ENCODE measurements at regions not wholly inside any gene's neighbourhood (a gene's known extent, or its start where the extent isn't known, plus 50 kb on each side); places are given as distances from the start of the nearest gene placed in this dataset.

- ATAC-seq (ENCODE audit: insufficient number of reproducible peaks, low FRiP score, low read depth): no peak
- Histone ChIP-seq H3K27ac (no peak overlapping the region), H3K4me3 (no peak overlapping the region), H3K9me3 (no peaks in the 10 kb centered on the region), H3K27me3 (replicated peaks; ENCODE audit: insufficient read depth) (no peaks in the 10 kb centered on the region), H3K36me3 (no peaks in the 10 kb centered on the region), H3K4me1 (ENCODE audit: control insufficient read depth in 1 of 2, low read depth in 2 of 2) (no peaks in the 10 kb centered on the region)
- no peak for DNase-seq (ENCODE audit: low spot score)
- no peak for TF ChIP-seq CTCF (IDR thresholded peaks at IDR 0.05)
These were observed 1292.7 kb downstream of the TBC1D22A start for GRCh38 chr22:48055185-48055584.

- no peak for DNase-seq (ENCODE audit: low spot score)
These were observed 1292.1 kb downstream of the TBC1D22A start for GRCh38 chr22:48054596-48054995.

GRCh38 chr22:48053973-48054372, 1291.5 kb downstream of the TBC1D22A start:
- Histone ChIP-seq H3K9me3 (no peaks in the 10 kb centered on the region), H3K4me1 (ENCODE audit: control insufficient read depth in 1 of 2, low read depth in 2 of 2) (no peaks in the 10 kb centered on the region), H3K4me3 (no peak overlapping the region), H3K27ac (no peak overlapping the region), H3K36me3 (no peaks in the 10 kb centered on the region), H3K27me3 (replicated peaks; ENCODE audit: insufficient read depth) (no peaks in the 10 kb centered on the region)
- no peak for TF ChIP-seq CTCF (IDR thresholded peaks at IDR 0.05)
- no peak for ATAC-seq (ENCODE audit: insufficient number of reproducible peaks, low FRiP score, low read depth)
- DNase-seq (ENCODE audit: low spot score): no peak

More at GRCh38 chr22:48054596-48054995, 1292.1 kb downstream of the TBC1D22A start:
- Histone ChIP-seq H3K9me3 (no peaks in the 10 kb centered on the region), H3K27me3 (replicated peaks; ENCODE audit: insufficient read depth) (no peaks in the 10 kb centered on the region), H3K4me3 (no peak overlapping the region), H3K36me3 (no peaks in the 10 kb centered on the region), H3K4me1 (ENCODE audit: control insufficient read depth in 1 of 2, low read depth in 2 of 2) (no peaks in the 10 kb centered on the region), H3K27ac (no peak overlapping the region)
- no peak for ATAC-seq (ENCODE audit: insufficient number of reproducible peaks, low FRiP score, low read depth)
- TF ChIP-seq CTCF (IDR thresholded peaks at IDR 0.05): no peak

GRCh38 chr22:48053486-48053885, 1291.0 kb downstream of the TBC1D22A start:
- no peak for DNase-seq (ENCODE audit: low spot score)
- Histone ChIP-seq H3K4me3 (no peak overlapping the region), H3K4me1 (ENCODE audit: control insufficient read depth in 1 of 2, low read depth in 2 of 2) (no peaks in the 10 kb centered on the region), H3K36me3 (no peaks in the 10 kb centered on the region), H3K27me3 (replicated peaks; ENCODE audit: insufficient read depth) (no peaks in the 10 kb centered on the region), H3K27ac (no peak overlapping the region), H3K9me3 (no peaks in the 10 kb centered on the region)
- ATAC-seq (ENCODE audit: insufficient number of reproducible peaks, low FRiP score, low read depth): no peak
- no peak for TF ChIP-seq CTCF (IDR thresholded peaks at IDR 0.05)

GRCh38 chr22:48052621-48052890, 1290.1 kb downstream of the TBC1D22A start:
- TF ChIP-seq CTCF (IDR thresholded peaks at IDR 0.05): no peak
- no peak for DNase-seq (ENCODE audit: low spot score)
- ATAC-seq (ENCODE audit: insufficient number of reproducible peaks, low FRiP score, low read depth): no peak
- Histone ChIP-seq H3K9me3 (no peaks in the 10 kb centered on the region), H3K27ac (no peak overlapping the region), H3K4me1 (ENCODE audit: control insufficient read depth in 1 of 2, low read depth in 2 of 2) (no peaks in the 10 kb centered on the region), H3K36me3 (no peaks in the 10 kb centered on the region), H3K4me3 (no peak overlapping the region), H3K27me3 (replicated peaks; ENCODE audit: insufficient read depth) (no peaks in the 10 kb centered on the region)
